ENCODE measurements at regions not wholly inside any gene's neighbourhood (a gene's known extent, or its start where the extent isn't known, plus 50 kb on each side); places are given as distances from the start of the nearest gene placed in this dataset.

GRCh38 chr14:66404051-66404545 lies 82.1 kb upstream of the CCDC196 start:
- no peak for TF ChIP-seq CTCF (conservative IDR thresholded peaks at IDR 0.05; ENCODE audit: low read depth, low read length)
- no peak for TF ChIP-seq EZH2 (IDR thresholded peaks at IDR 0.05; ENCODE audit: borderline replicate concordance, low read depth, low read length, poor library complexity, severe bottlenecking)
